HG02759 (cell line): ENCODE measurements at regions not wholly inside any gene's neighbourhood (a gene's known extent, or its start where the extent isn't known, plus 50 kb on each side); places are given as distances from the start of the nearest gene placed in this dataset.

Experiments used
- ATAC-seq: cut with Tn5 transposase; IDR thresholded peaks from one replicate; pipeline ENCODE4 v1.9.1; 2021; ENCODE audit warnings: mild to moderate bottlenecking, moderate library complexity; ENCODE audit not compliant: unreplicated experiment

DNA sequence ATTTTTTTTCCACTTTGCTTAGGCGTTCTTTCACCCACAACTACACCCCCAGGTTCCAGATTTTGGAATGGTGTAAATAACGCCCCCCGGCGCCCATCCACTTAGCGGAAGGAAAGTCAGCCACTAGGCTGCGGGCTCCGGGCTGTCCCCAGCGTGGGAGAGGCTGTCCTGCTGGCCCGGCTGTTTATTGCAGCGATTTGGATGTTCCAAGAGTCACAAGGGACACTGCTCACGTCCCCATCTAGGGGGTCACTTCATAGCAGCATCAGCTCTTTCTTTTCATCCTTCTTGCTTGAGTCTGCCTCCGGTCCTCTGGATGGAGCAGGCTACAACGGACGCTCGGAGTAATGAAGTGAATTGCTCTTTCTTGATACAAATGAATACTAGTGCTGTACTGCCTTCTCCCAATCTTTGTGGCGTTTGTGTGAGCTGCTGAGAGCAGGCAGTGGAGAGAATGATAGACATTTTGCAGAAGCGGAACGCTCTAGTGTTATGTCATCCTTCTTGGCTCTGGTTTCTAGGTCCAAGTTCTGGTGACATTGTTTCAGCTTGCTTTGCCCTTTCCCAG lies 50.7 kb upstream of the PAIP2B start:
- no peak for ATAC-seq

DNA sequence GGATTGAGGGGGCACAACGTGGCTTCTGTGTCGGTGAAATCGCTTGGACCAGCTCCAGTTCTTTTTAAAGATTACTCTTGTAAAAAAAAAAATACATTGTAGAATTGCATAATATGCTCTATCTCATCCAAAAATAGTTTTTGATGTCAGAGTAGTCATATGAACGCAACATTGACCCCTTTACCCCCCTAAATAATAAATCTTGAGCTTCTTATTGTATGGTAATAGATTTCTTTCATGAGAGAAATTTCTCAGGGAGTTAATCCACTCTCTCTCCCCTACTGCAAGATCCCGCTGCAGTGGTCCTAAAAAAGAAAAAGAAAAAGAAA lies 50.2 kb upstream of the PAIP2B start:
- no peak for ATAC-seq

DNA sequence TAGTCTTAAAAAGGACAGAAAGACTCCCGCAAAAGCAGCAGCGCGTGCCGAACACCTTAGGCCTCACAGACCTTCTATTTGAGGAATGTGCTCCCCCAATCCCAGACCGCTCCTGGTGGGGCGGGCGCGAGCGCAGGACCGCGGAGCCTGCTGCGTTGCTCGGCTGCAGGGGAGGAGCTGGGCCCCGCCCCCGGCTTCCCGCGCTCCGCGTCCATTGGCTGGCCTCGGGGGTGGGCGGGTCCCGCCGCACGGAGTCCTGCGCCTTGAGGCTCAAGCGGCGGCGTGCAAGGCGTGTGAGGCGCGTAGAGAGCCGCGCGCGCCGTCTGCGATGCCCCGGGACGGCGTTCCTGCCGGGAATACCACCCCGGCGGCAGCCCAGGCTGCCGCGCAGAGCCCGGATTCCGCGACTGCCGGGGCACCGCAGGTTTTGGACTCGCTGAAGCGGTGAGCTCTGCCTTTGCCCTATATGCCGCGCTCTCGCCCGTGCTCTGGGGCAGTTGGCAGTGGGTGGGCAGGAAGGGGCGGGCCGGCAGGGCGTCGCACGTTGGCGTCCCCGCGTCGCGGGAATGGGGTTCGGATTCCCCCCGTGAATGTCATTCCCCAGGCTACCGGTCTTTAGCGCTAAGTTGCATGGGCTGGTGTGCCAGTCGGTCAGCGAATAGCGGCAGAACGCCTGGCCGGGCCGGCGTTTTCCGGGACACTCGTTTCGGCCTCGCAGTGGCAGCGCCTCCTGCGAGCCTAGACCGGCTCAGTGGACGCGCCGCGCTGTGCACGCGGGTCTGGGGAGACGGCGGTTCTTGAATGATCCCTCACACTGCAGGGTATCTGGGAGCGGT lies 49.6 kb upstream of the PAIP2B start:
- peak; percentile 99 for ATAC-seq
